H9 (cell line): ENCODE measurements at regions not wholly inside any gene's neighbourhood (a gene's known extent, or its start where the extent isn't known, plus 50 kb on each side); places are given as distances from the start of the nearest gene placed in this dataset.

Experiments used
- DNase-seq: peaks from one replicate; pipeline ENCODE4 v3.0.0-alpha.2; 2017
- H2AFZ ChIP-seq: one replicate; pipeline ENCODE4 v1.6.1; 2013; ENCODE audit warnings: mild to moderate bottlenecking, low read length, control low read depth, moderate library complexity
- H2AK5ac ChIP-seq: 2 replicates; pipeline ENCODE4 v1.6.1; 2013; ENCODE audit warnings: low read length, control low read depth, mixed read lengths; ENCODE audit not compliant: insufficient read length
- H2BK120ac ChIP-seq: one replicate; pipeline ENCODE4 v1.6.1; 2013; ENCODE audit warnings: low read depth, mild to moderate bottlenecking, low read length, control low read depth, inconsistent platforms; ENCODE audit not compliant: poor library complexity, severe bottlenecking
- H2BK12ac ChIP-seq: 2 replicates; pipeline ENCODE4 v1.6.1; 2013; ENCODE audit warnings: low read length, control low read depth, mixed read lengths, low read depth; ENCODE audit not compliant: insufficient read length
- H2BK15ac ChIP-seq: 2 replicates; pipeline ENCODE4 v1.6.1; 2013; ENCODE audit warnings: low read depth, low read length, control low read depth
- H2BK20ac ChIP-seq: one replicate; pipeline ENCODE4 v1.6.1; 2013; ENCODE audit warnings: low read depth, mild to moderate bottlenecking, low read length, control low read depth, inconsistent platforms; ENCODE audit not compliant: poor library complexity, severe bottlenecking
- H2BK5ac ChIP-seq: 2 replicates; pipeline ENCODE4 v1.6.1; 2013; ENCODE audit warnings: low read length, control low read depth, mixed read lengths; ENCODE audit not compliant: insufficient read length
- H3K14ac ChIP-seq: 2 replicates; pipeline ENCODE4 v1.6.1; 2013; ENCODE audit warnings: low read length, control low read depth; ENCODE audit not compliant: insufficient read depth
- H3K18ac ChIP-seq: 2 replicates; pipeline ENCODE4 v1.6.1; 2013; ENCODE audit warnings: low read depth, mild to moderate bottlenecking, mixed read lengths, low read length, control low read depth; ENCODE audit not compliant: insufficient read length
- H3K23ac ChIP-seq: 2 replicates; pipeline ENCODE4 v1.6.1; 2013; ENCODE audit warnings: low read length, control low read depth, mixed read lengths, low read depth; ENCODE audit not compliant: insufficient read length
- H3K23me2 ChIP-seq: 2 replicates; pipeline ENCODE4 v1.6.1; 2013; ENCODE audit warnings: low read depth, mild to moderate bottlenecking, mixed read lengths, low read length, control low read depth; ENCODE audit not compliant: insufficient read length, poor library complexity, severe bottlenecking
- H3K27ac ChIP-seq: 2 replicates; pipeline ENCODE4 v1.5.1; 2013; ENCODE audit warnings: low read length, control low read depth, mixed read lengths, low read depth; ENCODE audit not compliant: insufficient read length
- H3K27me3 ChIP-seq: 2 replicates; pipeline ENCODE4 v1.6.1; 2013; ENCODE audit warnings: low read length, control low read depth, inconsistent platforms; ENCODE audit not compliant: insufficient read depth
- H3K4ac ChIP-seq: 2 replicates; pipeline ENCODE4 v1.6.1; 2013; ENCODE audit warnings: low read depth, mild to moderate bottlenecking, control low read depth, inconsistent platforms, low read length, moderate library complexity
- H3K4me1 ChIP-seq: 2 replicates; pipeline ENCODE4 v1.6.1; 2013; ENCODE audit warnings: low read length, control low read depth, inconsistent platforms; ENCODE audit not compliant: insufficient read depth
- H3K4me2 ChIP-seq: 2 replicates; pipeline ENCODE4 v1.6.1; 2013; ENCODE audit warnings: low read length, control low read depth, mixed read lengths; ENCODE audit not compliant: insufficient read length, insufficient read depth
- H3K56ac ChIP-seq: 2 replicates; pipeline ENCODE4 v1.6.1; 2013; ENCODE audit warnings: low read depth, mild to moderate bottlenecking, mixed read lengths, low read length, control low read depth; ENCODE audit not compliant: insufficient read length
- H3K79me1 ChIP-seq: 2 replicates; pipeline ENCODE4 v1.6.1; 2013; ENCODE audit warnings: low read depth, mild to moderate bottlenecking, moderate library complexity, low read length, control low read depth, inconsistent platforms; ENCODE audit not compliant: insufficient read depth, poor library complexity, severe bottlenecking
- H3K79me2 ChIP-seq: 2 replicates; pipeline ENCODE4 v1.6.1; 2013; ENCODE audit warnings: low read length, control low read depth, inconsistent platforms; ENCODE audit not compliant: insufficient read depth
- H3K9ac ChIP-seq: 2 replicates; pipeline ENCODE4 v1.6.1; 2013; ENCODE audit warnings: low read length, control low read depth, mixed read lengths; ENCODE audit not compliant: insufficient read length; ENCODE audit errors: extremely low read depth
- H3K9me3 ChIP-seq: one replicate; pipeline ENCODE4 v1.6.1; 2013; ENCODE audit warnings: low read depth, low read length, inconsistent platforms; ENCODE audit not compliant: control insufficient read depth
- H3T11ph ChIP-seq: one replicate; pipeline ENCODE4 v1.6.1; 2013; ENCODE audit warnings: mild to moderate bottlenecking, low read length, control low read depth, inconsistent platforms
- H4K20me1 ChIP-seq: one replicate; pipeline ENCODE4 v1.6.1; 2013; ENCODE audit not compliant: control insufficient read depth, insufficient read length, insufficient read depth
- H4K5ac ChIP-seq: 2 replicates; pipeline ENCODE4 v1.6.1; 2013; ENCODE audit warnings: low read depth, mild to moderate bottlenecking, mixed read lengths, low read length, control low read depth; ENCODE audit not compliant: insufficient read length
- H4K8ac ChIP-seq: replicated peaks from 2 replicates; pipeline ENCODE4 v1.6.1; 2013; ENCODE audit warnings: low read length, control low read depth, mixed read lengths, low read depth; ENCODE audit not compliant: insufficient read length
- H4K91ac ChIP-seq: 2 replicates; pipeline ENCODE4 v1.6.1; 2013; ENCODE audit warnings: low read depth, mild to moderate bottlenecking, moderate library complexity, mixed read lengths, low read length, control low read depth; ENCODE audit not compliant: insufficient read length
- H3K27ac Mint-ChIP-seq, 3 experiments: 2 replicates in 2 of 3; 3 replicates in 1 of 3; pipeline ENCODE4 v1.8.0; 2020 to 2021; ENCODE audit warnings: mixed read lengths in 3 of 3, mild to moderate bottlenecking in 1 of 3, moderate library complexity in 1 of 3
- H3K27me3 Mint-ChIP-seq: 2 replicates; pipeline ENCODE4 v1.8.0; 2021; ENCODE audit warnings: low read depth, mild to moderate bottlenecking, moderate library complexity, mixed read lengths
- H3K36me3 Mint-ChIP-seq, 3 experiments: 2 replicates in 2 of 3; 3 replicates in 1 of 3; pipeline ENCODE4 v1.8.0; 2020 to 2021; ENCODE audit warnings: low read depth in 3 of 3, mixed read lengths in 3 of 3; ENCODE audit not compliant: insufficient read depth in 1 of 3
- H3K4me1 Mint-ChIP-seq, 2 experiments: 2 replicates each; pipeline ENCODE4 v1.8.0; 2020; ENCODE audit warnings: mixed read lengths in 2 of 2
- H3K4me3 Mint-ChIP-seq, 2 experiments: 2 replicates in 1 of 2; 3 replicates in 1 of 2; pipeline ENCODE4 v1.8.0; 2020 to 2021; ENCODE audit warnings: mild to moderate bottlenecking in 2 of 2, mixed read lengths in 2 of 2, moderate library complexity in 1 of 2
- H3K9me3 Mint-ChIP-seq, 2 experiments: 2 replicates in 1 of 2; 3 replicates in 1 of 2; pipeline ENCODE4 v1.8.0; 2020; ENCODE audit warnings: mild to moderate bottlenecking in 2 of 2, mixed read lengths in 2 of 2, moderate library complexity in 1 of 2
- WGBS: extraction: QIAGEN DNeasy Blood & Tissue Kit; methylation state at CpG from one replicate; pipeline ENCODE4 v1.1.7; 2013; ENCODE audit warnings: missing lambda C conversion rate, low lambda C conversion rate, mixed read lengths; ENCODE audit not compliant: insufficient read length; ENCODE audit errors: extremely low coverage; 5-methylcytosine and 5-hydroxymethylcytosine counted together
- TF ChIP-seq, protein P1 (sequence below): fragments of 200-600 bp; sonication (generic); conservative IDR thresholded peaks from 3 replicates; pipeline ENCODE4 v1.8.0; 2021; ENCODE audit warnings: antibody characterized with exemption, mild to moderate bottlenecking

DNA sequence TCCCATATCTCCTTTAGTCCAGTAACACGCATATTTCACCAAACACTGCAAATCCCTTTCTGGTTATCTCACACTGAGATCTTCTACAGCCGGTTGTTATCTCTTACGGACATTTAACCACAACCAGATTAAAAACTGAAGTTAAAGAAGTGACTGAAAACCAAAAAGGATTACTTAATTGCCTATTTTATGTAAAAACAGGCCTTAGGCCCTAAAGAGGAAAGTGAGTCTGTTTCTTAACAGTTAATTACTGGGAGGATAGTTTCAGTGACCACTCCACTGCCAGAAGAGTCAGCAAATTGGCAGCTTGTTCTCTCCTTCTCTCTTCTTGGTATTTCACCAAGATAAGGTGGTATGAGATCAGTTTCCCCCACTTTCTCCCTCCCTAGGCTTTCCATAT lies 161.9 kb upstream of the MEOX2 start:
- TF ChIP-seq, protein P1, sequence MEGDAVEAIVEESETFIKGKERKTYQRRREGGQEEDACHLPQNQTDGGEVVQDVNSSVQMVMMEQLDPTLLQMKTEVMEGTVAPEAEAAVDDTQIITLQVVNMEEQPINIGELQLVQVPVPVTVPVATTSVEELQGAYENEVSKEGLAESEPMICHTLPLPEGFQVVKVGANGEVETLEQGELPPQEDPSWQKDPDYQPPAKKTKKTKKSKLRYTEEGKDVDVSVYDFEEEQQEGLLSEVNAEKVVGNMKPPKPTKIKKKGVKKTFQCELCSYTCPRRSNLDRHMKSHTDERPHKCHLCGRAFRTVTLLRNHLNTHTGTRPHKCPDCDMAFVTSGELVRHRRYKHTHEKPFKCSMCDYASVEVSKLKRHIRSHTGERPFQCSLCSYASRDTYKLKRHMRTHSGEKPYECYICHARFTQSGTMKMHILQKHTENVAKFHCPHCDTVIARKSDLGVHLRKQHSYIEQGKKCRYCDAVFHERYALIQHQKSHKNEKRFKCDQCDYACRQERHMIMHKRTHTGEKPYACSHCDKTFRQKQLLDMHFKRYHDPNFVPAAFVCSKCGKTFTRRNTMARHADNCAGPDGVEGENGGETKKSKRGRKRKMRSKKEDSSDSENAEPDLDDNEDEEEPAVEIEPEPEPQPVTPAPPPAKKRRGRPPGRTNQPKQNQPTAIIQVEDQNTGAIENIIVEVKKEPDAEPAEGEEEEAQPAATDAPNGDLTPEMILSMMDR, result no peak
- no peak overlapping the region for H2BK20ac ChIP-seq

More for the DNA sequence above, 161.9 kb upstream of the MEOX2 start:
- H3K4me2 ChIP-seq, result no peak overlapping the region
- no peak overlapping the region for H3K56ac ChIP-seq
- no peak overlapping the region for H3K14ac ChIP-seq
- H3K27me3 Mint-ChIP-seq, result no peaks in the 10 kb centered on the region
- H3K27ac ChIP-seq, result no peak overlapping the region
- no peaks in the 10 kb centered on the region for H3K36me3 Mint-ChIP-seq
- H3K9me3 Mint-ChIP-seq, result no peaks in the 10 kb centered on the region
- H3K4me1 Mint-ChIP-seq, result no peaks in the 10 kb centered on the region
- no peaks in the 10 kb centered on the region; the same call in 1 of the 2 replicates for H3K27me3 ChIP-seq
- H3K23ac ChIP-seq, result no peak overlapping the region
- H3K9ac ChIP-seq, result no peak overlapping the region
- H3K4ac ChIP-seq, result no peak overlapping the region
- H3K79me1 ChIP-seq, result no peaks in the 10 kb centered on the region
- no peaks in the 10 kb centered on the region for H4K20me1 ChIP-seq
- H3K23me2 ChIP-seq, result no peaks in the 10 kb centered on the region
- H2AK5ac ChIP-seq, result no peak overlapping the region
- H3K4me1 ChIP-seq, result no peaks in the 10 kb centered on the region
- no CpG with 5 or more reads among the region's 3 CpGs for WGBS
- H4K5ac ChIP-seq, result no peak overlapping the region
- H2BK12ac ChIP-seq, result no peak overlapping the region
- no peak overlapping the region for H2BK5ac ChIP-seq
- H2BK120ac ChIP-seq, result no peak overlapping the region
- H3K27ac Mint-ChIP-seq, result no peak overlapping the region; a peak in 1 of 7 replicates
- no peaks in the 10 kb centered on the region for H3K9me3 ChIP-seq
- no peak overlapping the region for H3T11ph ChIP-seq
- no peak overlapping the region for H3K4me3 Mint-ChIP-seq
- H3K18ac ChIP-seq, result no peak overlapping the region
- no peak overlapping the region for H4K91ac ChIP-seq
- no peak for DNase-seq
- no peak overlapping the region for H2AFZ ChIP-seq
- no peak overlapping the region for H2BK15ac ChIP-seq
- H4K8ac ChIP-seq, result no peak overlapping the region
- H3K79me2 ChIP-seq, result no peaks in the 10 kb centered on the region
